Transverse colon (tissue), 4 donors: ENCODE measurements at regions not wholly inside any gene's neighbourhood (a gene's known extent, or its start where the extent isn't known, plus 50 kb on each side); places are given as distances from the start of the nearest gene placed in this dataset.

Source experiments
- DNase-seq: peaks from one replicate; pipeline ENCODE4 v3.0.0-alpha.2; 2019
- H3K27ac ChIP-seq, 4 donors: fragments of 200-600 bp; sonication (generic); 2 replicates each; pipeline ENCODE4 v1.5.1; 2016 to 2018; ENCODE audit warnings: inconsistent platforms in 4 of 4
- H3K27me3 ChIP-seq: fragments of 200-600 bp; sonication (generic); 2 replicates; pipeline ENCODE4 v1.5.1; 2017; ENCODE audit warnings: inconsistent platforms
- H3K36me3 ChIP-seq, 4 donors: fragments of 200-600 bp; sonication (generic); 2 replicates each; pipeline ENCODE4 v1.5.1; 2017 to 2019; ENCODE audit warnings: inconsistent platforms in 4 of 4
- H3K4me1 ChIP-seq, 4 donors: fragments of 200-600 bp; sonication (generic); 2 replicates each; pipeline ENCODE4 v1.5.1; 2017 to 2020; ENCODE audit warnings: inconsistent platforms in 4 of 4
- H3K4me3 ChIP-seq, 4 donors: fragments of 200-600 bp; sonication (generic); 1 replicate in 1 of 4; 2 replicates in 3 of 4; pipeline versions ENCODE4 v1.5.1 to v1.6.1; 2017 to 2019; ENCODE audit warnings: inconsistent platforms in 4 of 4
- H3K9me3 ChIP-seq, 2 donors: fragments of 200-600 bp; sonication (generic); 2 replicates each; pipeline ENCODE4 v1.5.1; 2017 to 2019; ENCODE audit warnings: inconsistent platforms in 2 of 2
- EP300 ChIP-seq: sonication (generic); formaldehyde crosslinking; IDR thresholded peaks from one replicate; pipeline ENCODE4 v1.6.1; 2017; ENCODE audit warnings: antibody characterized with exemption, low read depth
- POLR2A ChIP-seq: fragments of 450-650 bp; IDR thresholded peaks from one replicate; pipeline ENCODE4 v1.6.1; 2016; ENCODE audit warnings: antibody characterized with exemption, mild to moderate bottlenecking, moderate library complexity
- POLR2AphosphoS5 ChIP-seq, 3 donors: sonication (generic); formaldehyde crosslinking; IDR thresholded peaks; one replicate each; pipeline ENCODE4 v1.6.1; 2016; ENCODE audit warnings: antibody characterized with exemption in 3 of 3
- WGBS, 2 donors: methylation state at CpG; one replicate each; pipeline ENCODE4 v1.1.5; 2018; ENCODE audit warnings: low coverage in 1 of 2; 5-methylcytosine and 5-hydroxymethylcytosine counted together
- in situ Hi-C, 4 donors: fragments of 200-750 bp; cut with MboI; loops; one replicate each; pipeline versions ENCODE4 v1.15.0 to v1.15.1; 2017; ENCODE audit warnings: low sequenced_read_pairs in 3 of 4, low pct_ligation_motif_present in 1 of 4, low pct_unique_long_range_greater_than_20kb in 1 of 4
- intact Hi-C: fragments of 100-400 bp; cut with DNase I; formaldehyde crosslinking; loops from one replicate; pipeline ENCODE4 v1.15.1; 2023; ENCODE audit warnings: low total_unique reads
- TF ChIP-seq, protein P1 (sequence below), 5 experiments: fragments of 200-600 bp in 3 of 5; fragments of 450-650 bp in 2 of 5; sonication (generic) in 3 of 5; IDR thresholded peaks; 1 replicate in 2 of 5; 2 replicates in 3 of 5; pipeline ENCODE4 v1.5.1; 2016 to 2017; ENCODE audit warnings: antibody characterized with exemption in 5 of 5, inconsistent platforms in 3 of 5, mild to moderate bottlenecking in 2 of 5, moderate library complexity in 1 of 5

DNA sequence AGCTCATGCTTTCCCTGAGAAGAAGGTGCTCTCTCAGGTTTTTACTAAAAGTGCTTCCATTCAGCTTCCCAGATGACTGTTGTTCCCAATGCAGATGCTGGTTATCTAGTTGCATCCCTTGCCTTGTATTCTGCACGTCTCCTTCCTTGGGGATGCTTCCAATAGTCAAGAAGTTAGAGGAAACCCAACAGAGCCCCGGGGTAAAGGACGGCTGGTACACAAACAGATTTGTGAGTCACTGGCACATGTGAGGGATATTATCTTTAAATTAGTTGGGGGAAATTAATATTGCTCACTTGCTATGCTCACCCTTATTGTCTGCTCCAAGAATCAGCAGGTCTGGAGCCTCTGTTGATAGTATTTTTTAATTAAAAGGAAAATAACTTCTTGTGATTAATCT is 465.2 kb upstream of the BOD1L1 start:
- TF ChIP-seq EP300 (no peak), POLR2A (no peak), POLR2AphosphoS5 (IDR thresholded peaks at IDR 0.05) (no peak)
- TF ChIP-seq, protein P1, sequence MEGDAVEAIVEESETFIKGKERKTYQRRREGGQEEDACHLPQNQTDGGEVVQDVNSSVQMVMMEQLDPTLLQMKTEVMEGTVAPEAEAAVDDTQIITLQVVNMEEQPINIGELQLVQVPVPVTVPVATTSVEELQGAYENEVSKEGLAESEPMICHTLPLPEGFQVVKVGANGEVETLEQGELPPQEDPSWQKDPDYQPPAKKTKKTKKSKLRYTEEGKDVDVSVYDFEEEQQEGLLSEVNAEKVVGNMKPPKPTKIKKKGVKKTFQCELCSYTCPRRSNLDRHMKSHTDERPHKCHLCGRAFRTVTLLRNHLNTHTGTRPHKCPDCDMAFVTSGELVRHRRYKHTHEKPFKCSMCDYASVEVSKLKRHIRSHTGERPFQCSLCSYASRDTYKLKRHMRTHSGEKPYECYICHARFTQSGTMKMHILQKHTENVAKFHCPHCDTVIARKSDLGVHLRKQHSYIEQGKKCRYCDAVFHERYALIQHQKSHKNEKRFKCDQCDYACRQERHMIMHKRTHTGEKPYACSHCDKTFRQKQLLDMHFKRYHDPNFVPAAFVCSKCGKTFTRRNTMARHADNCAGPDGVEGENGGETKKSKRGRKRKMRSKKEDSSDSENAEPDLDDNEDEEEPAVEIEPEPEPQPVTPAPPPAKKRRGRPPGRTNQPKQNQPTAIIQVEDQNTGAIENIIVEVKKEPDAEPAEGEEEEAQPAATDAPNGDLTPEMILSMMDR (IDR thresholded peaks at IDR 0.05), result no peak
- in situ Hi-C loops, result no loop called here
- intact Hi-C loops, result no loop called here
- Histone ChIP-seq H3K27me3 (no peaks in the 10 kb centered on the region), H3K4me3 (no peak overlapping the region), H3K4me1 (no peaks in the 10 kb centered on the region), H3K9me3 (no peaks in the 10 kb centered on the region), H3K36me3 (no peaks in the 10 kb centered on the region), H3K27ac (no peak overlapping the region)
- 89 to 95% methylated on average over 3 of the region's 3 CpGs for WGBS, 2 donors
- DNase-seq, result no peak

DNA sequence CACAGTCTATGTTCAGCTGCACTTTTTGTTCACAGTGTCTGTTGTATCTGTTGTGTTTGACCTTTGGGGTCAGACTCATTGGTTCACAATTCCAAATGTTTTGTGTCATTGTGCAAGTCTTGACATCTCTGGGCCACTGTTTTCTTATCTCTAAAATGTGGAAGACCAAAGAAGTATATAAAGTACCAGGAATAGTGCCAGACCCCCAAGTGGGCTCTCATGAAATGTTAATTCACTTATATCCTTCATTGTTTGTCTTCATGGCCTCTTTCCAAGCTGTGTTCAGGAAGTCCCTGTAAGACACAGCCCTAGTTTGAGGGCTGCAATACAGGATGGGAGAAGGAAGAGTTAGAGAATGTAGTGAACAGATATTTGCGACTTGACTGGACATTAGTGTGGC is 468.3 kb upstream of the BOD1L1 start:
- H3K36me3 ChIP-seq, result no peaks in the 10 kb centered on the region
- intact Hi-C loops (no loop called here), in situ Hi-C loops (no loop called here)
- WGBS, 2 donors, result 64 to 80% methylated on average over 1 of the region's 1 CpG
- H3K27me3 ChIP-seq, result no peaks in the 10 kb centered on the region
- DNase-seq, result no peak
- TF ChIP-seq, protein P1 (IDR thresholded peaks at IDR 0.05), result no peak
- TF ChIP-seq POLR2A (no peak), EP300 (no peak), POLR2AphosphoS5 (IDR thresholded peaks at IDR 0.05) (no peak)
- no peak overlapping the region for H3K27ac ChIP-seq
- no peaks in the 10 kb centered on the region for H3K9me3 ChIP-seq
- H3K4me1 ChIP-seq, result no peaks in the 10 kb centered on the region
- H3K4me3 ChIP-seq, result no peak overlapping the region

DNA sequence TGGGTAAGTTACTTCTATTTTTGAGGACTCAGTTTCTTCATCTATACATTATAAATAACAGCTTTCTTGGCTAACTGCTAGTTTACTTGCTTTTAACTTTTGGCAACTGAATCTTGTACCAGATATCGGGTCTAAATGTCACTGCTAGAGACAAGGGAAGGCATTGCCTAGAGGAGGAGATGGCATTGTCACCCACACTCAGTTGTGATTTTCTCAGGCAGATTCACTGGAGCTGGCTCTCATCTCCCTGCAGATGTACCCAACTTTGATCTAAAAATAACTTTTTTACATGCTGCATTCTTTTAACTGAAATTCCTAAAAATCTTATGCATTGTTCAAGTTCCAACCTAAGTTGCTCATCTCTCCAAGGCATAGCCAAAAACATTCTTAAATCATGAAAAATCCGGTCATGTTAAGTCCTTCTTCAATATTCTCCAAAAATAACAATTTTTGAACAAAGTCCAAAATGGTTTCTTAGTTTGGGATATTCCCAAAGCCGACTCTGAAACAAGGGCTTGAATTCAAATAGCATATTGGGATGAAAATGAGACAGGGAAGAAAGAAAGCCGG is 469.0 kb upstream of the BOD1L1 start:
- Histone ChIP-seq H3K4me1 (no peaks in the 10 kb centered on the region), H3K9me3 (no peaks in the 10 kb centered on the region), H3K27ac (no peak overlapping the region), H3K27me3 (no peaks in the 10 kb centered on the region), H3K4me3 (no peak overlapping the region), H3K36me3 (no peaks in the 10 kb centered on the region)
- no peak for DNase-seq
- in situ Hi-C loops (no loop called here), intact Hi-C loops (no loop called here)
- TF ChIP-seq POLR2A (no peak), EP300 (no peak), POLR2AphosphoS5 (IDR thresholded peaks at IDR 0.05) (no peak)
- TF ChIP-seq, protein P1 (IDR thresholded peaks at IDR 0.05), result no peak
- 67 to 71% methylated on average over 4 of the region's 4 CpGs for WGBS, 2 donors

DNA sequence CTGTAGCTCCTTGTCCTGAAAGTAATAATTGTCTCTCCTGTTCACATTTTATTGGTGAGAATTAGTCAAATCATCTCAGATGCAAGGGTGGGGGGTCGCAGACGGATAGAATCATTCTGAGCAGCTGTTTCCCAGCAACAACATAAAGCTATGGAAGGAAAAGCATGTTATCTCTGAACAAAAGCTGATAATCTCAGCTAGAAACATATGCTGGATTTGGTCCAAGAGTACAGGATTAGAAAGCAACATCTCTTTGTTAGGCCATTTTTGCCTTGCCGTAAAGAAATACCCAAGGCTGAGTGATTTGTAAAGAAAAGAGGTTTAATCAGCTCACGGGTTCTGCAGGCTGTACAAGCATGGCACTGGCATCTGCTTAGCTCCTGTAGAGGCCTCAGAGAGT is 472.8 kb upstream of the BOD1L1 start:
- intact Hi-C loops, result no loop called here
- Histone ChIP-seq H3K4me3 (no peak overlapping the region), H3K27ac (no peak overlapping the region), H3K27me3 (no peaks in the 10 kb centered on the region), H3K9me3 (no peaks in the 10 kb centered on the region), H3K36me3 (no peaks in the 10 kb centered on the region), H3K4me1 (no peaks in the 10 kb centered on the region)
- no peak for DNase-seq
- 66% methylated on average over 4 of the region's 4 CpGs; no CpG with 5 or more reads in 1 of the 2 donors for WGBS, 2 donors
- TF ChIP-seq, protein P1 (IDR thresholded peaks at IDR 0.05), result no peak
- no peak for TF ChIP-seq POLR2AphosphoS5 (IDR thresholded peaks at IDR 0.05)
- TF ChIP-seq EP300, result no peak
- no peak for TF ChIP-seq POLR2A
- in situ Hi-C loops, result no loop called here
